Right forelimb (tissue), 1 donor: ENCODE measurements at regions not wholly inside any gene's neighbourhood (a gene's known extent, or its start where the extent isn't known, plus 50 kb on each side); places are given as distances from the start of the nearest gene placed in this dataset.
"Not testable (repeated sequence)": the region's sequence is repeated elsewhere in the genome, so short reads cannot be mapped to it uniquely, and the experiment has no call there.

Experiments used
- DNase-seq: peaks from one replicate; pipeline ENCODE4 v3.0.0-alpha.2; 2018

DNA sequence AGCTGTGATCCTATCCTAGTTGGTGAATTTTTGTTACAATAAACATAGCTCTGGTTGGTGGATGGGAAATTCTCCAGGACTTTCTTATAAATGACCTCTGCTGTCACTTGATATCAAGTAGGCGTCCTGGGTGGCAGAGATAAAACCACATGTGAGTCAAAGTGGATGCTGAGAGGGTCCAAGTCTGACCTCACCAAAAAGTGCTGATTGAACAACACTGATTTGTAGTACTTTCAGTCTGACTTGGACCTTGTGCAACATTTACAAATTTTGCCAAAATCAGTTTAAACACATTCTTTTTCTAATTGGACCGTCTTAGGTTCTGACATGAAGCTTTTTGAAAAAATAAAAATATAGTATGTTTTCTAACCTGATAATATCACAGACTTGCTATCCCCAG lies 585.6 kb downstream of the GALC start:
- no peak for DNase-seq

DNA sequence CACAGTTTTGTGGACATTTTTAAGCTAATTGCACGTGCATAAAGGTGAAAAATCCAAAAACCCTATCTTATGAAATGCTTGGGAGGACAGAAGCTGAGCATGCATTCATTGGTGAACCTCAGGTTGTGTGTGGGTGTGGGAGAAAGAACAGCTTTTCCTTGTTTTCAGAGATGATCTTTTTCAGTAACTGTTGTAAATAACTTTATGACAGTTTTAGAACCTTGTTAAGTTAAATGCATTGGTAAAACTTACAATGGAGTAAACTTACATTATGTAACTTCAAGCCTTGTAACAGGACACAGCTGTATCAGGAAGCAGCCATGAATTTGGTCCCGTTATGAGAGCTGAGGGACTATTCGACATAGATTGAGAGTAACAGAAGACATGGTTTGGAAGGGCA lies 587.4 kb downstream of the GALC start:
- DNase-seq: no peak

DNA sequence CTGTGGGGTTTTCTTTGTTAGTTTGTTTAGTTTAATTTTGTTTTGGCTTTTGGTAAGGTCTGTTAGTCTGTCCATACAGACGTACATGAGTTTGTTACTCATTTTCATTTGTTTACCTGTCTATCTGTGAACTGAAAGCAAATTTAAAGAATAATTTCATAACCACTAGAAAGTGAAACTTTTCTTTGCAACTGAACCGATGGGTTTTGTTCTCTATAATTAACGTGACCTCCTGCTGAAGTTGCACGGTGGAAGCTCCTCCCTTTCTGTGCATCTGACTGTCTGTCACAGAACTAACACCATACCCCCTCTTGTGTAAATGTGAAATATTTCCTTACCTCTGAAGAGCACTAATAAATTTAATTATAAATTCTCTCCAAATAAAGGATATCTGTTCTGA lies 595.5 kb downstream of the GALC start:
- DNase-seq: no peak

DNA sequence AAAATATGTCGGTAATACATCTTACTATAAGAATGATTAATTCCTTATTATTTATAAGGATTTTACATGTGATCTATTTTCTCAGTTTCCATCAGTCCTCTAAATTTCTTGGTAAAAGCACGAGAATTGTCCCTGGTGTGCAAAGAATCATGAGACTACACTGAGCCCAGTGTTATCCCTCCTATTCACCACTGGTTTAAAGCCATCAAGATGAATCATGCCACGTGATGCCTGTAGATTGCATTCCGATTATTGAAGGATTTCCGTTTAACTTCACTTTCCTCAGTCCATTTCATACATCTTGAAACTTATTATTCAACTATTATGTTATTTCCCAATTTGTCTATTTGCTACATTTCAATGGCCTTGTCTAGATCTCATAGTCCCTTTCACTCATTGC lies 601.9 kb downstream of the GALC start:
- DNase-seq: no peak

DNA sequence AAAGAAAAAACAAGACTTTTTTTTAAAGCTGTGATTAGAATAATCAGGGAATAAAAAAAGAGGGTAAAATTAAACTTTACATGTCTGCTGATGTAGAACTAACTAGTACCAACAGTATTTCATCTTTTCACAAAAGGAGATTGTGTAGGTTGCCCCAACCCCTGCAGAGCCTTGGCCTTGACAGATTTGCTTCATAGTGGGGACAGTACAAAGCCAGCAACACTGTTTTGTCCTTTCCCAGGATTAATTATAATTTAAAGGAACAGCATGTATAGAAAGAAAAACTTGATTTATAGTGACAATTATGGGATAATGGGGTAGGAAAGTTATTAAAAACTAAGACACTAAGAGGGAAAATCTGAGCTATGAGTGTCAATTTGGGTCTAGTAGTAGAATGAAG lies 604.0 kb downstream of the GALC start:
- DNase-seq: no peak

DNA sequence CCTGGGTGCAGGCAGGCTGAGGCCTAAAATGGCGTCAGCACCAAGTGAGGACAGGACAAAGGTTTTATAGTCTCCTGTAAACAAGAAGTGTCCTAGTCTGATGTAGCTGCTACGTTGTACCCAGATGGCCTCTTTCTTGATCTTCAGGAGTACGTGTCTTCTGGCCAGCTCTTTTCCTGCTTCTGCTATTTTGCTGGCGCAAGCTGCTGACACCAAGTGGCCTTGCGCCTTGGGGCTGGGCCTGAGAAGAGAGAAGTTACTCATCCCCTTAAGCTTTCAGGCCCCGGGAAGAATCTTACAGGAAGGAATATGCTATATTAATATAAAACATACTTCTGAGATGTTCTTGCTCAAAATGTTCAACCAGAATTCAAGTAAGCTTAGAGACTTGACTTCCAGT lies 605.2 kb downstream of the GALC start:
- DNase-seq: no peak

DNA sequence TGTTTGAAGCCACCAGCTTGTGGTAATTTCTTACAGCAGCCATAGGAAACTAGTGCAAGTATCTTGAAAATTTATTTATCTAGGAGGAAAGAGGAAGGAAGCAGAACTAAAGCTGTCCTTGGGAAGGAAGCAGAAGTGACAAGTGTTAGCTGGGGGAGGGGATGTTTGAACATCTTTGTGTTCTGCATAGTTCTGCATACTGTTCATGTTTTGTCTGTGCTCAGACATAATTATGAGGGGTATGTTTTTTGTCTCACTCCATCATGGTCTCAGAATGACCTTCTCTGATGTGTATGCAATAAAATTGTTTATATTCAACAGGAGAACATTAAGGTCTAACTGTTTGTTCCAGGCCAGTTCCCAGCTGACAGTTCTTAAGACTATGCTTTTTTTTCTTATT lies 606.5 kb downstream of the GALC start:
- no peak for DNase-seq

DNA sequence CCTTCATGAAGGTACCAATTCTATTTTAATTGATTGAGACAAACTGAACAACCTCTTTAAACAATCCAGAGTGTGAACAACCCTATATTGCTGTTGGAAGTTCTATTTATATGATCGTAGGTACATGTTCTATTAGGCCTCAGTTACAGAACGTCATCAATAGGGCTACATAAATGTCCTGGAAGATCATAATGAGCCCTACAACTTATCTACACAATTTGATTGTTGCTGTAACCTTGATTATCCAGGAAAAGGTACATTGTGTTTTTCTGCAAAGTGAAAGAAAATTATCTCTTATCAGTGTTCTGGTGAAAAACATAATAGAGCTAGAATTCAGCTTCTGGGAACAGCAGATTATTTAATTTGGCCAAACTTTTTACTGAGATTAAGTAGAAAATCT lies 612.9 kb downstream of the GALC start:
- DNase-seq: no peak

DNA sequence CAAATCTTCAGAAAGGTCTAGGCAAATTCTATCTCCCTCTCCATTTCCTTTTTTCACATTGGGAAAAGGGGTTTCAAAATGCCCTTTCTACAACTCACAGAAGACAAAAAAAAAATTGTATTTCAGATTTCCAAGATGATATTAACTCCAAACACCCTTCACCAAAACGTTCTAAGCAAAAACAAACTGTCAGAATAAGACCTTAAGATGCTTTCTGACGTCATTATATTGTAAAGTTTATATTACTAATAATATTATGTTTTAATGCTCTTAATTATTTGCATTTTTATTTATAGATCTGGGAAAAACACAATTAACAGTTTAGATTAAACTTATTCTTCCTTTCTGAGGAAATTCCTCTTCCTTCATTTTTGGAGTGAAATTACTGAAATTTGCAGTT lies 624.2 kb downstream of the GALC start:
- no peak for DNase-seq

DNA sequence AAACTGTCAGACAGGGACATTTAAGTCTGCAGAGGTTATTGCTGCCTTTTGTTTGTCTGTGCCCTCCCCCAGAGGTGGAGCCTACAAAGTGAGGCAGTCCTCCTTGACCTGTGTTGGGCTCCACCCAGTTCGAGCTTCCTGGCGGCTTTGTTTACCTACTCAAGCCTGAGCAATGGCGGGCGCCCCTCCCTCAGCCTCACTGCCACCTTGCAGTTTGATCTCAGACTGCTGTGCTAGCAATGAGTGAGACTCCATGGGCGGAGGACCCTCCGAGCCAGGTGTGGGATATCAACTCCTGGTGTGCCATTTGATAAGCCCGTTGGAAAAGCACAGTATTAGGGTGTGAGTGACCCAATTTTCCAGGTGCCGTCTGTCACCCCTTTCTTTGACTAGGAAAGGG lies 632.7 kb downstream of the GALC start:
- not testable (repeated sequence) for DNase-seq

DNA sequence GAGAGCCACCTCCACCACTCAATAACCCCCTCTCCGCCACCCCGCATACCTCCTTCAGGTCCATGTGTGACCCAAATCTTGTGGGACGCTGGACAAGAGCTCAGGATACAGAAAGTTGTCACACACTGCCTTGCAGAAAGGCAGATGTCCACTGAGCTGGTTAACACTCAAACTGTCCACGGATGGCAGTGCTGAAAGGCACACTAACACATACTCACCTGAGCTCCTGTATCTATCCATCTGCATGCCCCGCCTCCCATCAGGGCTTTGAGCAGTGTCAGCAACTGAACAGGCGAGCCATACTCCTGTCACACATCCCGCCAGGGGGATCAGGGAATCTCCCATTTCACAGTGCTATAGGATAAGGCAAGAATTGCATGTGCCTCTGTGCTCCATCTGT lies 642.0 kb downstream of the GALC start:
- DNase-seq: no peak

DNA sequence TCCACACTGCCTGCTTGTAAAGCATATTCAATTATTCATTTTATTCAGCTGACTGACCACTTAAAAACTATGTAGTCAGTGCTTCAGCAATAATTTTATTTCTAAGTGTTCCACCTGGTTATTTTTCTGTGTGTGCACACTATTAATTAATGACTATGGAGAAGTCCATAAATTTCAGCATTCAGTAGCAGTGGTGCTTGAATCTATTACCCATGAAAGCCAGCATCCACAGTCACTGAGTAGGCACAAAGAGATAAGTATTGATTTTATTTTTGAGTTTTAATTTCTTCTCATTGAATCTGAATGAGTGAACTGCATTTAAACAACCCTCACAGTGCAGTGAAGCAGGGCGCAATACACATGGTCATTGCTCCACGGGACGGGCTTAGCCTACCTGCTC lies 643.1 kb downstream of the GALC start:
- DNase-seq: no peak

DNA sequence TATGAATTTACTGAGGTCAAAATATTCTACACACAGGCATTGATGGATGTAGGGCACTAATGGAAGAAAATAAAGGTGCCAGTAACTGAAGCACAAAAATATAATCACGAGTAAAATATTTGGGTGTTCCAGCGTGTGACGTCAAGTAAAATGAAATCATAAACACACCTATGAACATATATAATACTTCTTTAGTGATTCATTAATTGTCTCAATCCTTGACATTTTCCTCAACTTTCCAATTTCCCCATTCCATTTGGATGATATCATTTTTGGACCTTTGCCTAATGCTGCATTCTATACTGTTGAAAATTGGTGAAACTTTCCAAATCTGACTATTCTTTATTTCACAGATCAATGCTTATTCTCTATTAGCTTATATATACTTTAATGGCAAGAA lies 649.3 kb downstream of the GALC start:
- no peak for DNase-seq

DNA sequence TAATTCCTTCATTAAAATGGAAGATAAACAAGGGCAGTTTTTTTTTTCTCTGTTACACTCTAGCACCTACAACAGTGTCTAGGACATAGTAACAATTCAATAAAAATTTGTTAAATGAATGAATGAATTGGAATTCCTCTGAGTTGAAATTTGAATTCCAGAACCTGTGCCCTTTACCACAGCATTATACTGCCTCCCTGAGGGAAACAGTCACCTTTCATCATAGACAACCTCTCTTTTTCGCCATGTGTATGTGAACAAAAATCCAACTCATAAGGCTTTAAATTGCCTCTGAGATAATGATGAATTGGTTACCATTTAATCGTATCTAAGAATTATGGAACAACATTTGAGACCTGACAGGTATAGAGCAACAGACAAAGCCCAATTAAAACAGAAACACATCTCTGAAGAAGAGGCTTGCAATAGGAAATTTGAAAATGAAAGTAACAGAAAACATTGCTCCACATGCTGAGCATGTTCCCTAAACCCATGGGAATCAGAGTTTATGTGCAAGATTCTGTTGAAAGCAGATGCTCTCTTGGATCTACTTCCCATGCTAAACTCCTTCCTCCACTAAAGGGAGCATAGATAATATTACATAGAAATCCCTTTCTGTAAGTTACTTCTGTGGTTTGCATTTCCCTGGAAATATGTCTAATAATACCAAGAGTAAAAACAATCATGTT lies 657.8 kb downstream of the GALC start:
- DNase-seq: no peak

DNA sequence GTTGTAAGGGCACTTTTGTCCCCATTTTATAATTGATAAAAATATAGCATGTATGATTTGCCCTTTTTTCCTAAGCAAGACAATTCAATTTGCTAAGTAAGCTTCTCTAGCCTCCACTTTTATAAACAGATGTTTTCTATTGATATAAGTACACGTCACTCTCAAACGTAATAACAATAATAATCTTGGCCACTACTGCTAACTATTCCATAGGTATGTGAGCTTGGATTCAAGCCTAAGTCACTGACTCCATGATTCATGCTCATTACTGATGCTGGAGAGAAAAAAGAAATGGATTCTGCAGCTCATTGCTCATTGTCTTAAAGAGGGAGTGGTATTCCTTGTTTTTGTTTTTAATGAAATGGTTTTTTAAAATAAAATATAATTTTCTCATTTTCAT lies 661.0 kb downstream of the GALC start:
- DNase-seq: no peak

DNA sequence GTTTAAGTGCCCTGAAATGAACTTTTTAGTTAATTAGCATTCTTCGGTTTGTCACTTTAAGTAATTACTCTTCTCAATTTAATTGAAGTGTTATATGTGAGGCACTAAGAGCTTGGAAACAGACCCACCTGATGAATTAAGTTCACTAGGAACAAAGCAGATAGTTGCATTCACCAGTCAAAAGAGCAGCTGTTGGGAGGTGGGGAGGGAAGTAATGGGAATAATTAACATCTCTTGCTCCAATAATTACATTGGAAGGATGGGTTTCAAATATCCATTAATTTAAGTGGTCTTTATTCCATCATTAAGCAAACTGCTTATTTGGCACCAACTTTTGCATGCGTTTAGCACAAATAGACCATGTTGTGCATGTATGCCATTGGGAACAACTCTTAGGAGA lies 667.2 kb downstream of the GALC start:
- DNase-seq: no peak

DNA sequence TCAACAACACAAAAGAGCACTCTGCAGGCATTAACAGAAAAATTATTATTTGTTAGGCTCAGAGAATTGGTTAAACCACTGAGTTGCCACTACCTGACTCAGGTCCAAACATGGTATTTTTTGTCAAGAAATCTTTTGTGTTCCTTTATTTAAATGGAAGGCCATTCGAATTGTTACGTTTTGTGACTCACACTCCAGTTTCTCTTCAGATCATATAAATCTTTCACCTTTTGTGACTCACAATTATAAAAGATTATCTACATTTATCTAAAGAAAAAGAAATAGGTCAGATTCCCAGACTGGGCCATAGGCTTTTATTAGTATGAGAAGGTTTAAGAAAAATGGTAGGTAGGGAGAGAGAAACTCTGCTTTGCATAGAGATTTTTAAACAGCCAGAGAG lies 669.8 kb downstream of the GALC start:
- DNase-seq: no peak

DNA sequence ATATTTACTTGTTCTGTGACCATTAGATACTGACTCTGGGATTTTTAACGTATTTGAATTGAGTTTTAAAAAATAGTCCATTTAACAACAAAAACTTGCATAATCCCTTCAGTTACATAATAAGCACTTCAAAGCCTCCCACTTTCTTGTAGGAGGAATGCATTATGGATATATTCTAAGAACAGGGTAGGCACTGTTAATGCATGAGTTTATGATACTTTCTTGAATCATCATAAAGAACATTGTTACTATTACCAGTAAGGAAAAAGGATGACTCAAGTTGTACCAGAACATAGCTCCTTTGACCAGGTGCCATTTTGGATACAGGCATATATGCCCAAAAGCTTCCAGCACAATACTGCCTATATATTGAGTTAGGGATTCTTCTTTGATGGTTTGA lies 671.4 kb downstream of the GALC start:
- no peak for DNase-seq

DNA sequence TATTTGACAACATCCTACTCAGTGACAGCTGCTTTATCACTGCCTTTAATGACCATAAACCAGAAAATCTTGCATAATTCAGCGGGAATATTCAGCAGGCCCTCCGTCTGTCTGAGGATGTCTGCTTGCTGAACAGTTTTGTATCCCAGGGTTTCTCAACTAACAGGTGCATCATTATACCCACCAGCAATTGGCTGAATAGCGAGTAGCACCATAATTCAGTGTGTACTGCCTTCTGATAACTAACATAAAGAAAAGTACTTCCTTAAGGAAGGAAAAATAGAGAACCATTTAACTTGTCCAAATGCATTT lies 680.1 kb downstream of the GALC start:
- DNase-seq: no peak

DNA sequence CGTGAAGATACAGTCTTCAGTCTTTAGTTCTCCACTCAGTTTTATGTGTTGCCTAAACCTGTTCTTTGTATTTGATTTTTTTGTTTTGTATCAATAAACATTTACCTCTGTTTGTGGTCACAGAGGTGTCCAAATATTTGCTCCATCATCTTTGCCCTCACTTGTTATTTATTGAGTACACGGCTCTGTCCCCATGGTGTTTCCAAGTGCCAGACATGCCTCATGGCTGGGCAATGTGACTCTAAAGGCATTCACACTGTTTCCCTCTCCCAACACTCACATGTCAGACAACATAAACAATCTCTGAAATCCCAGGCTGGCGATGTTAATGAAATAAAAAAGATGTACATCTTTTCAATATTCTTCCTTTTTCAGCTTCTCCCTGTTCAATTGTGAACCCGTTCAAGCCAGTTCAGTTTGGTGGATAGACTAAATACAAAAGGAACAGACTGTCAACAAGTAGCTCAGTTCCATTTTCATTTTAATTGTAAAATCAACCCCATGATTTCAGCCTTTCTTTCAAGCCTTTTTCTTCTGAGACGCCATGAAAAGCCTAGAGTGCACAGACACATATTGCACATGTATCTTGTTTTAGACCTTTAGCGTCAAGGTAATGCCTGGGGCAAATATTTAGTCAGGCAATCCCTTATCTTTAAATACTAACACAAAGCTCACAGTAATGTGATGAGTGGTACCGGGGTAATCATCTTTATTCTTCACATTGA lies 680.7 kb downstream of the GALC start:
- no peak for DNase-seq

DNA sequence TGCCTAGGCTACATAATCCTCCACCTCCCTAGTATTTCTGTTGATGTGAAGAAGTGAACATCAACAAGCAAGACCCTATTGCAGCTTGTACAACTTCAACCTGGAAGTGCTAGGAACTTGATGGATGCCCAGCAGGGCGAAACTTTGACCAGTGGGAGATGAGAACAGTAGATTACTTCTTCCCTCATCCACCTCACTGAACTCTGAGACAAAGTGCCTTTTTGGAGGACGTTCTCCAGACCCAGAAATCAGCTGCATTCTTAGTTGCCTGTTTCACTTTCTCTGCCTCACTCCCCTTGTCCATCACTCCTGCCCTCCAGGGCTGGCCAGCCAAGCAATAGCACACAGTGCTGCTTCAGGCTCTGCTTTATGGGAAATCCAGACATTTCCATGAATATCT lies 683.4 kb downstream of the GALC start:
- no peak for DNase-seq

DNA sequence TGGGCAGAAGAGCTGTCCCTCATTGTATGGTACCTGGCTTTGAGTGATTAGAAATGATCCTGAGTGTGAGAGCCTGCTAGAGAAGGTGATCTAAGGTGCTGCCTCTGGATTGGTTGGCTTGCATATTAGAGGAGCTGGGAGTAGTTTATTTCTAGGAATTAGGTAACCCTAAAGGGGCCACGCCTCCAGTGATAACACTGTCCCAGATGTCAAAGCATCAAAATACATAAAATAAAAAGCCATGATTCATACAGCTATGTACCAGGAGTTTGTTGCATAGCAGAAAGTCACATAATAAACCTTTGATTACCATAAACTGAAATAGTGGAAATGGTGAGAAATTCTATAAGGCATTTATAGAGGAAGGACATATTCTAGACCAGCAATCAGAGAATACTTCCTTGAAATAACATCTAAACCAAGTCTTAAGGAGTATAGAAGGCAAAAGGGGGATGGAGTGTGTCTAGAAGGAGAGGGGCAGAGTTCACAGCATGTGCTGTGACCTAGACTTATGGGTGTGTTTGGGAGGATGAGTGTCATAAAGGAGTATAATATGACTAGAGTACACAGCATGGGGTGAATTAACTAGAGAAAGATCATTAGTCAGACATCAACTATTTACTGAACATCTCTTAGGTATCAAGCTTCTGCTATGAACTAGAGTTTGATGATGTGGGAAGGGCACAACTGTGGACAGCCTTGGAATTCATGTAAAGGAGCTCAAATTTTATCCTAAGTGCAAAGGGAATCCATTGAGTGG lies 686.4 kb downstream of the GALC start:
- no peak for DNase-seq

DNA sequence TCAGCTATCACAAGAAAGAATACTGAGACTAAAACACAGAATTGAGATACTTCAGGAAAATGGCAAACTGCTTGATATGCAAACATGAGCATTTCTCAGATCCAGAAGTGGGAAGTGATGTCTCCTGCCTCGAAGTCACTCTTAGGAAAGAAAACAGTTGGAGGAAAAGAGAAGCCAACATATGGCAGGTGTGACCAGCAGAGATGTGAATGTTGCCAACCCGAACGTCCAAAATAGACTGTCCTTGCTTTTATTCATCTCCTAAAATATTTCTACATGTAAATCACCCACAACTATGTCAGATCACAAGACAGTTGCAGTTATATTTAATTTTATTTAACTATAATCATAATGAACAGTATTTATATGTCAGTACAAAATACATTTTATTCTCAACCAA lies 687.6 kb downstream of the GALC start:
- DNase-seq: no peak

DNA sequence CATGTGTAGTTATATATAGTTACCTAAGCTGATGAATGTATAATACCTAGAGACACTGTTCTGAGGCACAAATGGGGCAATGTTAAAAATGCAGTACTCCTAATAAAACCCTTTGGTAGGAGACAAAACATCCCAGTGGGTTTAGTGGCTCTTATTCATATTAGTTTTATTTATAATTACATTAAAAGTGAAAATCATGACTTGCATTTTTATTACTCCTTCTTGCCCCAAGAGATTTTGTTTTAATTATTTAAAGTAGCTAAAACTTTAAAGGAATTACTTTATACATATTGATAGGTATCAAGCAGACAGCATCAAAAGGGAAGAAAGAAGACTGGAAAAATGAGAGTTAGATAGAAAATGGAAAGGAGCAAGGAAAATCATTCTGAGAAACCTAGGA lies 688.6 kb downstream of the GALC start:
- DNase-seq: no peak

DNA sequence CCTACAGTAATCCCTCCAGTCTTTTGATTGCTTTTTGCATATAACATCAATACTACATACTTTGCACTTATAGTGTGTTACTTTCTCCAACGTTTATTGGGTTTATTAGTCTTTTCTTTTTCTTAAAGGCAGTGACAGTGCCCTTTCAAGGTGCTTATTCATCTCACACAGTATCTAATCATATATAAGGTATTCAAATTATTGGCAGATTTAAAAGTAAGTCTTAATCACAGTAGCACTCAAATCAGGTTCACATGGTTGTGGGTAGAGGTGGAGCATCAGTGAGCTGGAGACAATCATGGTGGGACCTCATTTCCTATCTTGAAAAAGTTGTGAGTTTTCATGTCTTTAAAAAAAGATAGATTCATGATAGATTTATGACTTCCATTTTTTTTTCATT lies 706.2 kb downstream of the GALC start:
- DNase-seq: no peak
